ENCODE measurements at regions not wholly inside any gene's neighbourhood (a gene's known extent, or its start where the extent isn't known, plus 50 kb on each side); places are given as distances from the start of the nearest gene placed in this dataset.

GRCh38 chr13:97834250-97834649 is 119.2 kb upstream of the IPO5 start:
- no peaks in the 10 kb centered on the region for H3K27me3 ChIP-seq
- DNase-seq, result no peak
- H3K4me3 ChIP-seq, result no peak overlapping the region
- no peaks in the 10 kb centered on the region for H3K4me1 ChIP-seq
- intact Hi-C loops (cut with DNase I; ENCODE audit: low total_unique reads), result no loop called here
- TF ChIP-seq CTCF (IDR thresholded peaks at IDR 0.05), result no peak
- no peaks in the 10 kb centered on the region for H3K36me3 ChIP-seq
- H3K9me3 ChIP-seq, result peaks cover 0 to 11% (median 7%) of the 10 kb centered on the region in 3 donors
- H3K27ac ChIP-seq, result no peak overlapping the region

- H3K9me3 ChIP-seq, result no peaks in the 10 kb centered on the region
- no peak overlapping the region for H3K27ac ChIP-seq
- H3K4me1 ChIP-seq, result no peaks in the 10 kb centered on the region
- no peak for DNase-seq
- H3K36me3 ChIP-seq, result no peaks in the 10 kb centered on the region
- intact Hi-C loops (cut with DNase I; ENCODE audit: low total_unique reads), result no loop called here
- H3K27me3 ChIP-seq, result no peaks in the 10 kb centered on the region
- TF ChIP-seq CTCF (IDR thresholded peaks at IDR 0.05), result no peak
- H3K4me3 ChIP-seq, result no peak overlapping the region
Measured at GRCh38 chr13:97843189-97843588, 110.3 kb upstream of the IPO5 start.

GRCh38 chr13:97844151-97844550 is 109.3 kb upstream of the IPO5 start:
- intact Hi-C loops (cut with DNase I; ENCODE audit: low total_unique reads), result no loop called here
- DNase-seq, result no peak

GRCh38 chr13:97848886-97849285 is 104.6 kb upstream of the IPO5 start:
- no peak for DNase-seq
- intact Hi-C loops (cut with DNase I; ENCODE audit: low total_unique reads), result no loop called here
- Histone ChIP-seq H3K27ac (no peak overlapping the region), H3K4me3 (no peak overlapping the region), H3K27me3 (no peaks in the 10 kb centered on the region), H3K36me3 (no peaks in the 10 kb centered on the region), H3K9me3 (no peaks in the 10 kb centered on the region), H3K4me1 (no peaks in the 10 kb centered on the region)
- TF ChIP-seq CTCF (IDR thresholded peaks at IDR 0.05), result no peak

More at GRCh38 chr13:97844151-97844550, 109.3 kb upstream of the IPO5 start:
- no peaks in the 10 kb centered on the region for H3K9me3 ChIP-seq
- no peaks in the 10 kb centered on the region for H3K36me3 ChIP-seq
- H3K27ac ChIP-seq, result no peak overlapping the region
- TF ChIP-seq CTCF (IDR thresholded peaks at IDR 0.05), result no peak
- no peaks in the 10 kb centered on the region for H3K4me1 ChIP-seq
- H3K27me3 ChIP-seq, result no peaks in the 10 kb centered on the region
- no peak overlapping the region for H3K4me3 ChIP-seq

GRCh38 chr13:97849305-97849704 is 104.2 kb upstream of the IPO5 start:
- no peak overlapping the region for H3K27ac ChIP-seq
- no peaks in the 10 kb centered on the region for H3K9me3 ChIP-seq
- TF ChIP-seq CTCF (IDR thresholded peaks at IDR 0.05), result no peak
- DNase-seq, result no peak
- no peak overlapping the region for H3K4me3 ChIP-seq
- no peaks in the 10 kb centered on the region for H3K4me1 ChIP-seq
- H3K27me3 ChIP-seq, result no peaks in the 10 kb centered on the region
- intact Hi-C loops (cut with DNase I; ENCODE audit: low total_unique reads), result no loop called here
- H3K36me3 ChIP-seq, result no peaks in the 10 kb centered on the region

GRCh38 chr13:97851269-97851668 is 102.2 kb upstream of the IPO5 start:
- Histone ChIP-seq H3K27ac (no peak overlapping the region), H3K4me1 (peaks cover 0 to 6% (median 4%) of the 10 kb centered on the region in 4 donors), H3K4me3 (no peak overlapping the region), H3K27me3 (no peaks in the 10 kb centered on the region), H3K9me3 (no peaks in the 10 kb centered on the region), H3K36me3 (no peaks in the 10 kb centered on the region)
- DNase-seq, result no peak
- intact Hi-C loops (cut with DNase I; ENCODE audit: low total_unique reads), result loop anchor here (10.0 kb wide), 3 partner anchors 124 to 834 kb away; no protein-coding TSS in a partner anchor
- TF ChIP-seq CTCF (IDR thresholded peaks at IDR 0.05), result no peak
